GM23248 (cell line): ENCODE measurements at regions not wholly inside any gene's neighbourhood (a gene's known extent, or its start where the extent isn't known, plus 50 kb on each side); places are given as distances from the start of the nearest gene placed in this dataset.

ENCODE experiments used
- EZH2 ChIP-seq: fragments of 200-600 bp; sonication (generic); IDR thresholded peaks from 2 replicates; pipeline ENCODE4 v1.6.1; 2018; ENCODE audit warnings: antibody characterized with exemption, mild to moderate bottlenecking; ENCODE audit not compliant: insufficient read depth, poor library complexity, severe bottlenecking
- EZH2phosphoT487 ChIP-seq: fragments of 200-600 bp; sonication (generic); IDR thresholded peaks from 2 replicates; pipeline ENCODE4 v1.6.1; 2018; ENCODE audit warnings: antibody characterized with exemption, moderate library complexity, mild to moderate bottlenecking, low read depth; ENCODE audit not compliant: insufficient read depth

DNA sequence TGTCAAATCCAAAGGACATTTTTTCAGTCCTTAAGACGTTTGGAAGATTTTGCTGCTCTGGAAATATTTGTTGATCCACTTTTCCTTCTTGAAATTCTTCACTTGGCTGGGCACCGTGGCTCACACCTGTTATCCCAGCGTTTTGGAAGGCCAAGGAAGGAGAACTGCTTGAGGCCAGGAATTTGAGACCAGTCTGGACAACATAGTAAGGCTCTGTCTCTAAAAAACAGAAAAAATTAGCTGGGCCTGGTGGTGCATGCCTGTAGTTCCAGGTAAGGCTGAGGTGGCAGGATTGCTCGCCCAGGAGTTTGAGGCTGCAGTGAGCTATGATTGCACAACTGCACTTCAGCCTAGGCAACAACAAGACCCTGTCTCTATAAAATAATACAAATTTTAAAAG, 173.9 kb upstream of the MITF start:
- TF ChIP-seq EZH2 (no peak), EZH2phosphoT487 (no peak)
